ELR (cell line): ENCODE measurements at regions not wholly inside any gene's neighbourhood (a gene's known extent, or its start where the extent isn't known, plus 50 kb on each side); places are given as distances from the start of the nearest gene placed in this dataset.
"Not testable (repeated sequence)": the region's sequence is repeated elsewhere in the genome, so short reads cannot be mapped to it uniquely, and the experiment has no call there.

Source experiments
- DNase-seq: peaks from one replicate; pipeline ENCODE4 v3.0.0-alpha.2; 2015; ENCODE audit warnings: low read depth

GRCh38 chr1:61579802-61580201, 145.1 kb downstream of the TM2D1 start:
- no peak for DNase-seq

DNA sequence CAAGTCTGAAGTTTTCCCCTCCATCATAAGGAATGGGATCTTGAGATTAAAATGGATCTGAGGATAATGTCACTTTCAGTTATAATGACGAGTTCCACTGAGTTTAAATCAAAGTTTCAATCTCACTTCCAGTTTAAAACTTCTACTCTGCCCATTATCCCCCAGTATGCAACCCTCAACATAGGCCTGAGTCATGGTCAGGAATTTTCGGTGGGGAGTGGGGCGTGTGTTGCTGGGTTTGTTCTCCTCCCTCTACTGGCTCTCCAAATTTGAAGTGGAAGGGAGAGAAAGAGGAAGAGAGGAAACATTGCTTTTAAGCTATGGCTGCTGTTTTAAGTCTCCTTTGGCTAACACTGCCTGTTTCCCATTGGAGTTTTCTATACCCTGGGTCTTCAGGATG, 152.9 kb downstream of the TM2D1 start:
- no peak for DNase-seq

- no peak for DNase-seq
These were observed 154.8 kb downstream of the TM2D1 start for GRCh38 chr1:61570191-61570590.

DNA sequence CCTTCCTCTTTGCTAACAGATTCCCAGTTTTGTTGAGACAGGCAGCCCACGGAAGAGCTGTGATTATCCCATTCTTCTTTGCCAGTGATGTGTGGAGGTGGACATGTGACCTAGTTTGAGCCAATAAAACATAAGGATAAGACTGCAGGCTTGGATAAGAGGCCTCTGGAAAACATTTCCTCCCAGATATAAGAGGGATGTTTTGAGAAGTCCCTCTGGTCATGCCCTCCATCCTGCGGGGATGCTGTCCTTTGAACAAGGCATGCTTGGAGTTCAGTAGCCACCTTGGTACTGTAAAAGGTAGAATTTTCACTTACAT, 155.7 kb downstream of the TM2D1 start:
- DNase-seq: no peak

DNA sequence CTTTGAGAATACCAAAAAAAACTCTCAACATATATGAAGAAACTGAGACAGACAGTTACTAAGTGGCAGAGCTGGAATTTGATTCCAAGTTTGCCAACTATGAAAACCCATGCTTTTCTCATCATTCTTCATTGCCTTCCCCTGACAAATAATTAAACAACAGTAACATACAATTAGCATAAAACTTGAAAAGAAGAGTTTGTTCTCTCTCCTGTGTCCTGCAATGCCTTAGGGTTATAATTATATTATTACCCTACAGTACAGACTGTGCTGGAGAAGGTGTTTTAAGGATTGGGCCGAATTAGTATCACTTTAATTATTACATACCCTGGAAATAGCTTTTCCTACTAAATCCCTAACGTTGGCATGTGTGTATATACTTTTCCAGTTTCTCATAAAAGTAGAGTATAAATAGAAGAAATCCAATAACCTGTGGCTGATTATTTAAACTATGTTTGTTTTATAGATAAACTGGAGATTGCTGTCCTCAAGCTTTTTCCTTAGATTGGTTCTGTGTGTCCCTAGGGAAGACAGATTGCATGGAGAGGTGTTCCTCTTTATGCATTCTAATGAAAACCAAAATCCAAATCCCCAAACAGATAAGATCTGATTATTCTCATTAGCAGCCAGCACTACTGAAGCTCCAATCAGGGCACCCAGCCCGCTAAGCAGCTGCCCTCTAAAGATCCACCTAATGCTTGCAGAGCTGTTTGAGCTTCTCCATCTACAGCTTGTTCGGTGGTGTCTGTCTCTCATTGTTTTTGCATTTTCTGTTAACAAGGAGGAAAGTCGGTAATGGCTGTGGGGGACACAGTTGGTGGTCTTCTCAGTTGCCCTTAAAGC, 156.3 kb downstream of the TM2D1 start:
- no peak for DNase-seq

DNA sequence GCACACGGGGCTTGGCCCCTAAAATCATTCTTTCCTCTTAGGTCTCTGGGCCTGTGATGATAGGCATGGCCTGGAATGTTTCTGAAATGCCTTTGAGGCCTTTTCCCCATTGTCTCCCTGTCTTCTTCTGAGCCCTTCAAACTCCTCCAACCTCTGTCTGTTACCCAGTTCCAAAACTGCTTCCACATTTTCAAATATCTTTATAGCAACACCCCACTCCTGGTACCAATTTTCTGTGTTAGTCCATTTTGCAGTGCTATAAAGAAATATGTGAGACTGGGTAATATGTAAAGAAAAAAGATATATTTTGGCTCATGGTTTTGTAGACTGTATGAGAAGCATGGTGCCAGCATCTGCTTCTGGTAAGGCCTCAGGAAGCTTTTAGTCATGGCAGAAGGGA, 158.8 kb downstream of the TM2D1 start:
- no peak for DNase-seq

DNA sequence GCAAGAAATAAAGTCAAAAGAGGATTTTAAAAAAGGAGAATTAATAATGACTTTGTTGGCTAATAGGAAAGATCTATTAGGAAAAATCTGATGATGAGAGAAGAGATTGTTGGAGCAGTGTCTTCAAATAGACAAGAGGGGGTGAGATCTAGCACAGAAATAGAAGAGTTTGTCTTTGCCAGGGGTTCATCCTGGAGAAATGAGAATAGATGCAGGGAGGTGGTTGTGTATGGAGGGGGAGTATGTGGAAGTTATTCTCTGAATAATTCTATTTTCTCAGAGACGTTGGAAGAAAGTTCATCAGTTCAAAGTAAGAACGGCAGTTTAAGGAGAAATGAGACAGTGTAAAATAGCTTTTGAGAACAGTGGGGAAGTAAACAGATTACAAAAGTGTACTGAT, 161.3 kb downstream of the TM2D1 start:
- DNase-seq: no peak

GRCh38 chr1:61561666-61562065, 163.3 kb downstream of the TM2D1 start:
- no peak for DNase-seq

GRCh38 chr1:61560385-61560784, 164.6 kb downstream of the TM2D1 start:
- DNase-seq: no peak

- no peak for DNase-seq
These were observed 168.3 kb downstream of the TM2D1 start for GRCh38 chr1:61556631-61557030.

DNA sequence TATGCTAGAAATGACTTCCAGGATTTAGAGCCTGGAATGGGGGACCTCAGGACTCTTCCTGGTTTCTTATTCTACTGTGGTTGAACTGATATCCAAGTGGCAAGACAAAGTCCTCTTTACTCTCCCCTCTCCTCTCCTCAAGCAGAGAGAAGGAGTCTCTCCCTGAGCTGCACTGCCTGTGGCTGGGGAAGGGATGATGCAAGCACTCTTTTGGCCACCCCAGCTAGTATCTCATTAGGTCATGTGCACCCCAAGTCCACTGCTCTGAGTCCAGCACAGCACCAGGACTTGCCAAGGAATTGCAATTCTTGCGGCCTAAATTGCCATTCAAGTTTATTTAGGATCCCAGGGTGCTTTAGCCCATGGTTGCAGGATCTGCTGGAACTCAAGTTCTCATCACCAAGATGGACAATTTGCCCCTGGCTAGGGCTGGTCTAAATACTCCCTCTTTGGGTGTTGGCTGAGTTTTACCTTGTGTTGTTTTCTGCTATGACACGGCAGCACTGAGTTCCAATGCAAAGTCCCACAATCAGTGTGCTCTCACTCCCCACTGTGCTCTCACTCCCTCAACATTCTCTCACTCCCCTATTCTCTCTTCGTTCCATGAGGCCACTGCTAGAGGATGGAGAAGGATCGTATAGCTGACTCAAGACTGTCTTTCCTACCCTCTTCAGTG, 172.2 kb downstream of the TM2D1 start:
- no peak for DNase-seq

- not testable (repeated sequence) for DNase-seq
These were observed 177.6 kb downstream of the TM2D1 start for GRCh38 chr1:61547302-61547701.

DNA sequence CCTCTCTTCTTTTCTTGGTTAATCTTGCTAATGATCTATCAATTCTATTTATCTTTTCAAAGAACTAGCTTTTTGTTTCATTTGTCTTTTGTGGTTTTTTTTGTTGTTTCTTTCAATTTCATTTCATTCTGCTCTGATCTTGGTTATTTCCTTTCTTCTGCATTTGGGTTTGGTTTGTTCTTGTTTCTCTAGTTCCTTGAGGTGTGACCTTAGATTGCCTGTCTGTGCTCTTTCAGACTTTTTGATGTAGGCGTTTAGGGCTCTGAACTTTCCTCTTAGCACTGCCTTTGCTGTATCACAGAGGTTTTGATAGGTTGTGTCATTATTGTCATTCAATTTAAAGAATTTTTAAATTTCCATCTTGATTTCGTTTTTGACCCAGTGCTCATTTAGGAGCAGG, 180.1 kb downstream of the TM2D1 start:
- DNase-seq: not testable (repeated sequence)

DNA sequence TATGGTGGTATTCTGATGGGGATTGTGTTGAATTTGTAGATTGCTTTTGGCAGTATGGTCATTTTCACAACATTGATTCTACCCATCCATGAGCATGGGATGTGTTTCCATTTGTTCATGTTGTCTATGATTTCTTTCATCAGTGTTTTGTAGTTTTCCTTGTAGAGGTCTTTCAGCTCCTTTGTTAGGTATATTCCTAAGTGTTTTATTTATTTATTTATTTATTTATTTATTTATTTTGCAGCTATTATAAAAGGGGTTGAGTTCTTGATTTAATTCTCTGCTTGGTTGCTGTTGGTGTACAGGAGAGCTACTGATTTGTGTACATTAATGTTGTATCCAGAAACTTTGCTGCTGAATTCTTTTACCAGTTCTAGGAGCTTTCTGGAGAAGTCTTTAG, 181.4 kb downstream of the TM2D1 start:
- not testable (repeated sequence) for DNase-seq

DNA sequence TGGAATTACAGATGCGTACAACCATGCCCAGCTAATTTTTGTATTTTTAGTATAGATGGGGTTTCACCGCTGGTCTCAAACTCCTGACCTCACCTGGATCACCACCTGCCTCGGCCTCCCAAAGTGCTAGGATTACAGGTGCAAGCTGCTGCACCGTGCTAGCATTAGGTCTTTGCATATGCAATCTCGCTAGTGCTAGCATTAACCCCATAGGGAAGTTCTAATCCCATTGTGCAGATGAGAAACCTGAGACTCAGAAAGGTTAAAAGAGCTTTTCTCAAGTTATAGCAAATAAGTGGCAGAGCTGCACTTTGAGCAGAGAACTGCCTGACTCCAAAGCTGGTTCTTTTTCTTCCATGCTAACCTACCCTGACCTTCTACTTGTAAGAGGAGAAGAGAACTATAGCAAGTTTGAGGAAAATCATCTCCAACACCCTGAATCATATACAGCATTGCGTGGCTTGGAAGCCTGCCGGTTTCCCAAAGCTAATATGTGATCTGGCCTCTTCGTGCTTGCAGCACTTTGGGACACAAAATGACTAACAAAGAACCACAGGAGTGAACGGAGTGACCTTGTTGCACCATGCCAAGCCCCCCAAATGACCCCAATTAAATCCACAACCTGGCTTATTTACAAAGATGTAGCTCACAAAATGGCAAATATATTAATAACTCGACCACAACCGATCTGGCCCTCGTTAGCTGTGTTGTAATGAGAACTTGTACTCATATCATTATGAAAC, 185.1 kb downstream of the TM2D1 start:
- DNase-seq: no peak

- DNase-seq: no peak
These were observed 186.7 kb downstream of the TM2D1 start for GRCh38 chr1:61538228-61538627.

GRCh38 chr1:61536174-61537108, 188.5 kb downstream of the TM2D1 start:
- no peak for DNase-seq

- no peak for DNase-seq
These were observed 190.1 kb downstream of the TM2D1 start for GRCh38 chr1:61534847-61535246.

- no peak for DNase-seq
These were observed 191.4 kb downstream of the TM2D1 start for GRCh38 chr1:61533546-61533945.

DNA sequence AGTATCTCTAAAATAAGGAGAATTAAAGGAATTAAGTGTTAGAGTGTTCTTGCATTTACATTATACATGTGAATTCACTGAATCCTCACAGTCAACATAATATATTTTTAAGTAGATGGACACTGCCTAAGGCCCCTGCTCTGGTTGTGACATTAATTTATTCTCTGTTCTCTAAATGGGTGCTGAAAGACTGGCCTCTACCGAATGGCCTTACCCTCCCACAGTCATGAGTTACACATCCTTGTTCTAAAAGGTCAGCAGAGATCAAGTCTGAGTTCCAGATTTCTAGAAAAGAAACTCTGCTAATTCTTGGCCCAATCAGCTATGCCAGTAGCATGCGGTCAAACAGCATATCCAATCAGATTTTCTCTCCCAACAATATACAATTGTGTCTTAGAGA, 193.2 kb downstream of the TM2D1 start:
- DNase-seq: no peak

GRCh38 chr1:61523893-61524605, 200.9 kb downstream of the TM2D1 start:
- DNase-seq: no peak
